GM12878 (cell line): ENCODE measurements at regions not wholly inside any gene's neighbourhood (a gene's known extent, or its start where the extent isn't known, plus 50 kb on each side); places are given as distances from the start of the nearest gene placed in this dataset.

ENCODE experiments used
- ATAC-seq: fragments of 200-7000 bp; cut with Tn5 transposase; 3 replicates; pipeline ENCODE4 v1.9.1; 2020; ENCODE audit warnings: mild to moderate bottlenecking, moderate library complexity
- BruUV-seq: library from RNA; stranded (reverse); fragments of 400-500 nt; replicated peaks from 2 replicates; lab custom pipeline; 2021; lab: Mats Ljungman, UMichigan
- CTCF ChIA-PET: fragments of 300-600 bp; sonication (Branson Sonifier 250); formaldehyde crosslinking; extraction: SDS; loops from one replicate; lab custom pipeline; 2021; ENCODE audit warnings: inconsistent platforms; lab: Yijun Ruan, JAX
- POLR2A ChIA-PET: fragments of 350-600 bp; formaldehyde crosslinking; extraction: SDS; loops from one replicate; lab custom pipeline; 2021; ENCODE audit warnings: inconsistent platforms; lab: Charles Lee
- RAD21 ChIA-PET: fragments of 300-600 bp; sonication (Branson Sonifier 250); formaldehyde crosslinking; loops from one replicate; lab custom pipeline; 2023; ENCODE audit warnings: antibody characterized with exemption; ENCODE audit not compliant: unreplicated experiment; lab: Charles Lee
- SMC1A ChIA-PET: fragments of 300-600 bp; sonication (Branson Sonifier 250); formaldehyde crosslinking; loops from one replicate; lab custom pipeline; 2023; ENCODE audit not compliant: unreplicated experiment, uncharacterized antibody; lab: Charles Lee
- DNase-seq: peaks from one replicate; pipeline ENCODE4 v3.0.0-alpha.2; 2011; ENCODE audit warnings: low read depth, low spot score
- FAIRE-seq: peaks from 3 replicates; lab custom pipeline; 2011; peaks lifted over from hg19 to GRCh38; lab: Jason Lieb, UNC
- H2AFZ ChIP-seq: 2 replicates; pipeline ENCODE4 v1.6.0; 2011; ENCODE audit warnings: low read depth, low read length, control low read depth; ENCODE audit not compliant: control insufficient read depth
- H3K27ac ChIP-seq: 2 replicates; pipeline ENCODE4 v1.5.1; 2011; ENCODE audit warnings: control low read depth; ENCODE audit not compliant: control insufficient read depth, insufficient read depth
- H3K27me3 ChIP-seq, 2 experiments: replicated peaks in 1 of 2; 2 replicates each; pipeline versions ENCODE4 v1.6.0 to v1.6.1; 2011; ENCODE audit warnings: low read length in 1 of 2; ENCODE audit not compliant: control insufficient read depth in 2 of 2, insufficient read depth in 2 of 2
- H3K36me3 ChIP-seq, 2 experiments: 2 replicates each; pipeline ENCODE4 v1.5.1; 2011; ENCODE audit warnings: low read length in 1 of 2; ENCODE audit not compliant: control insufficient read depth in 2 of 2, insufficient read depth in 2 of 2
- H3K4me1 ChIP-seq: 2 replicates; pipeline ENCODE4 v1.6.1; 2011; ENCODE audit warnings: mild to moderate bottlenecking, low read length, moderate library complexity, mixed read lengths; ENCODE audit not compliant: control insufficient read depth, insufficient read depth
- H3K4me2 ChIP-seq: 2 replicates; pipeline ENCODE4 v1.6.0; 2011; ENCODE audit warnings: control low read depth; ENCODE audit not compliant: control insufficient read depth, insufficient read depth
- H3K4me3 ChIP-seq: fragments of 200-600 bp; sonication (generic); 2 replicates; pipeline ENCODE4 v1.5.1; 2016
- H3K79me2 ChIP-seq: 2 replicates; pipeline ENCODE4 v1.6.0; 2011; ENCODE audit warnings: low read length; ENCODE audit not compliant: control insufficient read depth, insufficient read depth
- H3K9ac ChIP-seq: 2 replicates; pipeline ENCODE4 v1.8.0; 2011; ENCODE audit warnings: low read length, control low read depth, mixed read lengths; ENCODE audit not compliant: control insufficient read depth, insufficient read depth
- H3K9me3 ChIP-seq: replicated peaks from 3 replicates; pipeline ENCODE4 v1.5.1; 2011; ENCODE audit warnings: mild to moderate bottlenecking, low read length; ENCODE audit not compliant: control insufficient read depth, insufficient read depth
- H4K20me1 ChIP-seq: 2 replicates; pipeline ENCODE4 v1.6.0; 2011; ENCODE audit not compliant: control insufficient read depth, insufficient read depth
- FOS ChIP-seq: IDR thresholded peaks from 3 replicates; pipeline ENCODE4 v1.6.1; 2011; ENCODE audit warnings: borderline replicate concordance; ENCODE audit not compliant: insufficient read length; ENCODE audit errors: extremely low read depth
- IRF4 ChIP-seq: IDR thresholded peaks from 2 replicates; pipeline ENCODE4 v1.6.1; 2011; ENCODE audit warnings: low read depth, low read length
- NFYB ChIP-seq: IDR thresholded peaks from 2 replicates; pipeline ENCODE4 v1.6.1; 2011; ENCODE audit warnings: low read depth, mild to moderate bottlenecking, low read length, improper control_type of control experiment, moderate library complexity; ENCODE audit not compliant: insufficient read depth
- RCOR1 ChIP-seq: conservative IDR thresholded peaks from 2 replicates; pipeline ENCODE4 v1.6.1; 2012; ENCODE audit warnings: low read depth, low read length, improper control_type of control experiment
- STAT1 ChIP-seq: fragments of 450-650 bp; conservative IDR thresholded peaks from 2 replicates; pipeline ENCODE4 v1.6.1; 2014; ENCODE audit warnings: antibody characterized with exemption, mild to moderate bottlenecking
- ZBED1 ChIP-seq: IDR thresholded peaks from 2 replicates; pipeline ENCODE4 v1.6.1; 2016; ENCODE audit warnings: borderline replicate concordance
- WGBS: methylation state at CpG from one replicate; pipeline ENCODE4 v1.1.6; 2016; ENCODE audit warnings: low lambda C conversion rate; ENCODE audit not compliant: insufficient replicate concordance, insufficient coverage; ENCODE audit errors: missing lambda C conversion rate; 5-methylcytosine and 5-hydroxymethylcytosine counted together
- in situ Hi-C: fragments of 300-500 bp; cut with MboI; formaldehyde crosslinking; loops from 9 replicates; pipeline ENCODE4 v1.14.3; 2018; ENCODE audit warnings: mixed read lengths
- intact Hi-C: fragments of 100-400 bp; cut with micrococcal nuclease; formaldehyde crosslinking; loops from one replicate; pipeline ENCODE4 v1.14.2; 2022; ENCODE audit not compliant: unreplicated experiment
- TF ChIP-seq, protein P1 (sequence below): fragments of 450-650 bp; IDR thresholded peaks from 2 replicates; pipeline ENCODE4 v1.6.1; 2017; ENCODE audit warnings: mild to moderate bottlenecking
- TF ChIP-seq, protein P2 (sequence below): fragments of 450-650 bp; IDR thresholded peaks from 2 replicates; pipeline ENCODE4 v1.6.1; 2017; ENCODE audit warnings: mild to moderate bottlenecking, low read depth, inconsistent platforms; ENCODE audit not compliant: poor library complexity, severe bottlenecking
- TF ChIP-seq, protein P3 (sequence below): IDR thresholded peaks from 2 replicates; pipeline ENCODE4 v1.6.1; 2011; ENCODE audit warnings: mild to moderate bottlenecking, low read depth, low read length, moderate library complexity; ENCODE audit not compliant: insufficient replicate concordance

DNA sequence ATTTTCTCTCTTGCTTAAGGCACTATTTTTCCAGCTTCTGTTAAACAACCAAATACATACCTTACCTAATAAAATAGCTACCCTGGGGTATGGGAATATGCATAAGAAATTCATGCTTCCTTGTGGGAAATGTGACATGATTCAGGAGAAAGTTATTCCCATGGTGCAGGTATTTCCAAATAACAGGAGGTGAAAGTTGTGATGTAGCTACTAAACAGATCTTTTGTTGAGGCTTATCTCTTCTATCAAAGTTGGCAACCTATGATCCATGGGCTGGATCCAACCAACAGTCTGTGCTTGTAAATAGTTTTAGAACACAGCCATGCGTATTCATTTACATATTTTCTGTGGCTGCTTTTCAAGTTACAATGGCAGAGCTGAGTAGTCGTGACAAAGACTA lies 177.8 kb upstream of the NBEA start:
- 39% methylated on average over 2 of the region's 2 CpGs for WGBS
- intact Hi-C loops (no loop called here), in situ Hi-C loops (no loop called here)
- Histone ChIP-seq H3K27ac (no peak overlapping the region), H3K9ac (no peak overlapping the region), H3K4me2 (no peak overlapping the region), H2AFZ (no peak overlapping the region), H3K4me3 (no peak overlapping the region), H3K4me1 (no peaks in the 10 kb centered on the region), H3K79me2 (no peaks in the 10 kb centered on the region), H3K27me3 (no peaks in the 10 kb centered on the region), H3K36me3 (no peaks in the 10 kb centered on the region), H4K20me1 (no peaks in the 10 kb centered on the region), H3K9me3 (no peaks in the 10 kb centered on the region)
- RAD21 ChIA-PET = no interaction called here
- FAIRE-seq = no peak
- POLR2A ChIA-PET = no interaction called here
- ATAC-seq = no peak
- CTCF ChIA-PET = no interaction called here
- no peak for DNase-seq
- SMC1A ChIA-PET = interaction anchor here (0.6 kb wide), 1 partner anchor 1040 kb away, joined by 3 read pairs; no protein-coding TSS in a partner anchor
- no TSS peak for BruUV-seq
- TF ChIP-seq, protein P1, sequence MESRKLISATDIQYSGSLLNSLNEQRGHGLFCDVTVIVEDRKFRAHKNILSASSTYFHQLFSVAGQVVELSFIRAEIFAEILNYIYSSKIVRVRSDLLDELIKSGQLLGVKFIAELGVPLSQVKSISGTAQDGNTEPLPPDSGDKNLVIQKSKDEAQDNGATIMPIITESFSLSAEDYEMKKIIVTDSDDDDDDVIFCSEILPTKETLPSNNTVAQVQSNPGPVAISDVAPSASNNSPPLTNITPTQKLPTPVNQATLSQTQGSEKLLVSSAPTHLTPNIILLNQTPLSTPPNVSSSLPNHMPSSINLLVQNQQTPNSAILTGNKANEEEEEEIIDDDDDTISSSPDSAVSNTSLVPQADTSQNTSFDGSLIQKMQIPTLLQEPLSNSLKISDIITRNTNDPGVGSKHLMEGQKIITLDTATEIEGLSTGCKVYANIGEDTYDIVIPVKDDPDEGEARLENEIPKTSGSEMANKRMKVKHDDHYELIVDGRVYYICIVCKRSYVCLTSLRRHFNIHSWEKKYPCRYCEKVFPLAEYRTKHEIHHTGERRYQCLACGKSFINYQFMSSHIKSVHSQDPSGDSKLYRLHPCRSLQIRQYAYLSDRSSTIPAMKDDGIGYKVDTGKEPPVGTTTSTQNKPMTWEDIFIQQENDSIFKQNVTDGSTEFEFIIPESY = no peak

DNA sequence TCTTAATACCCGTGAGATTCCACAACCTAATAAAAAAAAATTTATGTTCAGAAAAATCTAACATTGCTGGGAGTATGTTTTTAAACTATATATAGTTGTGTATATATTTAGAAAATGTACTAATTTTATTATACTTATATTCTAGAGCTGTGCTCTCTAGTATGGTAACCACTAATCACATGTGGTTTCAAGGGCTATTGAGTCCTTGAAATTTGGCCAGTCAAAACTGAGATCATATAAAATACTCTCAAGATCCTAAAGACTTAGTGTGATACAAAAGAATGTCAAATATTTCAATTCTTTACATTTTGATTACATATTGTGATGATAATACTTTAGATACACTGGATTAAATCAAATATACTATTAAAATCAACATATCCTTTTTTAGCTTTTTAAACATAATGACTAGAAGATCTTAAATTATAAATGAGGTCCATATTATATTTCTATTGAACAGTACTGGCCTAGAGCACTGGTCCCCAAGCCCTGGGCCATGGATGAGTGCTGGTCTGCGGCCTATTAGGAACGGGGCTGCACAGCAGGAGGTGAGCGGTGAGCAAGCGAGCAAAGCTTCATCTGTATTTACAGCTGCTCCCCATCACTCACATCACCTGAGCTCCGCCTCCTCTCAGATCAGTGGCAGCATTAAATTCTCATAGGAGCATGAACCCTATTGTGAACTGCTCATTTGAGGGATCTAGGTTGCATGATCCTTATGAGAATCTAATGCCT lies 176.5 kb upstream of the NBEA start:
- POLR2A ChIA-PET = no interaction called here
- Histone ChIP-seq H2AFZ (no peak overlapping the region), H3K79me2 (no peaks in the 10 kb centered on the region), H3K4me2 (no peak overlapping the region), H3K9me3 (no peaks in the 10 kb centered on the region), H3K27me3 (no peaks in the 10 kb centered on the region), H3K27ac (no peak overlapping the region), H3K4me1 (no peaks in the 10 kb centered on the region), H3K4me3 (no peak overlapping the region), H3K9ac (no peak overlapping the region), H4K20me1 (no peaks in the 10 kb centered on the region), H3K36me3 (no peaks in the 10 kb centered on the region)
- intact Hi-C loops = no loop called here
- FAIRE-seq (no peak), DNase-seq (no peak), ATAC-seq (no peak)
- RAD21 ChIA-PET = no interaction called here
- in situ Hi-C loops = no loop called here
- CTCF ChIA-PET = interaction anchor here (0.6 kb wide), 1 partner anchor 18 kb away, joined by 3 read pairs; no protein-coding TSS in a partner anchor
- SMC1A ChIA-PET = interaction anchor here (1.0 to 1.5 kb wide), 2 partner anchors 16 to 21 kb away, joined by 3 read pairs; no protein-coding TSS in a partner anchor
- no TSS peak for BruUV-seq
- 42% methylated on average over 6 of the region's 6 CpGs for WGBS
- TF ChIP-seq RCOR1 = no peak
- TF ChIP-seq, protein P2, sequence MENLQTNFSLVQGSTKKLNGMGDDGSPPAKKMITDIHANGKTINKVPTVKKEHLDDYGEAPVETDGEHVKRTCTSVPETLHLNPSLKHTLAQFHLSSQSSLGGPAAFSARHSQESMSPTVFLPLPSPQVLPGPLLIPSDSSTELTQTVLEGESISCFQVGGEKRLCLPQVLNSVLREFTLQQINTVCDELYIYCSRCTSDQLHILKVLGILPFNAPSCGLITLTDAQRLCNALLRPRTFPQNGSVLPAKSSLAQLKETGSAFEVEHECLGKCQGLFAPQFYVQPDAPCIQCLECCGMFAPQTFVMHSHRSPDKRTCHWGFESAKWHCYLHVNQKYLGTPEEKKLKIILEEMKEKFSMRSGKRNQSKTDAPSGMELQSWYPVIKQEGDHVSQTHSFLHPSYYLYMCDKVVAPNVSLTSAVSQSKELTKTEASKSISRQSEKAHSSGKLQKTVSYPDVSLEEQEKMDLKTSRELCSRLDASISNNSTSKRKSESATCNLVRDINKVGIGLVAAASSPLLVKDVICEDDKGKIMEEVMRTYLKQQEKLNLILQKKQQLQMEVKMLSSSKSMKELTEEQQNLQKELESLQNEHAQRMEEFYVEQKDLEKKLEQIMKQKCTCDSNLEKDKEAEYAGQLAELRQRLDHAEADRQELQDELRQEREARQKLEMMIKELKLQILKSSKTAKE = no peak
- TF ChIP-seq STAT1 = no peak
- TF ChIP-seq, protein P3, sequence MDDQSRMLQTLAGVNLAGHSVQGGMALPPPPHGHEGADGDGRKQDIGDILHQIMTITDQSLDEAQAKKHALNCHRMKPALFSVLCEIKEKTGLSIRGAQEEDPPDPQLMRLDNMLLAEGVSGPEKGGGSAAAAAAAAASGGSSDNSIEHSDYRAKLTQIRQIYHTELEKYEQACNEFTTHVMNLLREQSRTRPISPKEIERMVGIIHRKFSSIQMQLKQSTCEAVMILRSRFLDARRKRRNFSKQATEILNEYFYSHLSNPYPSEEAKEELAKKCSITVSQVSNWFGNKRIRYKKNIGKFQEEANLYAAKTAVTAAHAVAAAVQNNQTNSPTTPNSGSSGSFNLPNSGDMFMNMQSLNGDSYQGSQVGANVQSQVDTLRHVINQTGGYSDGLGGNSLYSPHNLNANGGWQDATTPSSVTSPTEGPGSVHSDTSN = no peak
- no peak for TF ChIP-seq NFYB
- no peak for TF ChIP-seq IRF4
- no peak for TF ChIP-seq FOS
- no peak for TF ChIP-seq ZBED1
